GM19025 (cell line): ENCODE measurements at regions not wholly inside any gene's neighbourhood (a gene's known extent, or its start where the extent isn't known, plus 50 kb on each side); places are given as distances from the start of the nearest gene placed in this dataset.
"Not testable (repeated sequence)": the region's sequence is repeated elsewhere in the genome, so short reads cannot be mapped to it uniquely, and the experiment has no call there.

Experiments
- ATAC-seq: cut with Tn5 transposase; IDR thresholded peaks from one replicate; pipeline ENCODE4 v1.9.1; 2021; ENCODE audit warnings: mild to moderate bottlenecking, low read depth, moderate library complexity; ENCODE audit not compliant: unreplicated experiment

DNA sequence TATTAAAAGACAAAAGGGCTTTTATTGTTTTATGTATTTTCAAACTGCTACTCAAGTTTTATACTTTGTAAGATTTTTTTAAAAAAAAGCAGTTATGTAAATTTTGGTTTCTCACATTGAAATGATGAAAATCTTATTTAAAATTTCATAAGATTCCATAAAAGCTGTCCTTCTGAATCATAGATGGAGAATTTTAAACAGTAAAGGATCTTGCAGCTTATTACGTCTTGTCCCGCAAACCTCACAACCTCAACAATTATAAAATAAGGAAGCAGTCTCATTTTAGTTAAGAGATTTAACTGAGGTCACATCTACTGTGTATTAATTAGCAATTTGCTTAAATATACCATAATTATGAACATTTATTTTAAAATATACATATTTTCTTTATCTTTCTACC lies 581.0 kb upstream of the SPRY2 start:
- ATAC-seq = no peak

DNA sequence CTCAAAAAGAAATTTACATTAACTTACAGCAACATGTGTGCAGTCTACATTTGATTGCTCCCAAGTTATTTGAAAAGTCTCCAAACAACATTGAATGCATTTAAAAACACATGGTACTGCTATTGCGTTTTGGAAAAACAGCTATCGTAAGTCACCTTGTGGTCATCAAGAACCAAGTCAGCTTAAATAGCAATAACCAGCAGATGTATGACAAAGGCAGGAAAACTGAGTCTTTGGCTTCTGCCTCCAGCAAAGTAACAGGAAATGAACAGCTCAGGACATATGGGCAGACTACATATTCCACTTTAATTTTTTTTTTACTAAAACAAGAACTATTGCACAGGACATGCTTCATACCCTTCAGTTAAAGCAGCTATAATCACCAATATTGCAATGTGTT lies 580.6 kb upstream of the SPRY2 start:
- ATAC-seq = no peak

DNA sequence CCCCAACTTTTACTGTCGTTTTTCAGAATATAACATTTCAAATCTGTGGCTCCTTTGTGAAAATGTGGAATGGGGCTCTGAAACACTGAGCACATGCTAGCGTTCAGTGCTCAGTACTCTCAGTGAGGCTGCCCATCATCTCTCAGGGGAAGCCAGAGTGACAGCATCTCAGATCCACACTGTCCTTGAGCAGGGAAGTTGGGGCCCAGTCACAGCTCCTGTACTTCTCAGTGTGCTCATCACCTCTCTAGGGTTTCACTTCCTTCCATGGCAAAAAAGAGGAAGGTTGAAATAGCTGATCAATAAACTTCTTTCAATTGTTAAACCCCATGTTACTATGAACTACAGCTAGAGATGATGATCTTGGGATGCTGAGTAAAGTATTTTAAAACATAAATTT lies 565.9 kb upstream of the SPRY2 start:
- no peak for ATAC-seq

DNA sequence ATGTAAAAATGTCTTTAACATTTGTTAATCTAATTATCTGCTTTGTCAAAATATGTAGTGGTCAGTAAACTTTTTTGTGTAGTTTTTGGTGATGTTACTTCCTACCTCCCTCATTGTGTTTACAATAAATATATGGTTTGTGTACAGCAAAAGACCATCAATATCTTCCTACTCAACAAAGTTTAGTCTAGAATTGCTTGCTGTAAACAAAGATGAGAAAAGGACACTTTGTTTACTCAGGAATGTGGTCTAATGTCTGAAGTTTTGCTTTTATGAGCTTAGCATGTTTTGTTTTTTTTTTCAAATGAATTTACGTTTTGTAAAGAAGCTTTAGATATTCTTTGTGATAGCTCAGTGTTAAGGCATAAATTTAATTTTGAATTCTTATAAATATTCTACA lies 563.5 kb upstream of the SPRY2 start:
- ATAC-seq = no peak

DNA sequence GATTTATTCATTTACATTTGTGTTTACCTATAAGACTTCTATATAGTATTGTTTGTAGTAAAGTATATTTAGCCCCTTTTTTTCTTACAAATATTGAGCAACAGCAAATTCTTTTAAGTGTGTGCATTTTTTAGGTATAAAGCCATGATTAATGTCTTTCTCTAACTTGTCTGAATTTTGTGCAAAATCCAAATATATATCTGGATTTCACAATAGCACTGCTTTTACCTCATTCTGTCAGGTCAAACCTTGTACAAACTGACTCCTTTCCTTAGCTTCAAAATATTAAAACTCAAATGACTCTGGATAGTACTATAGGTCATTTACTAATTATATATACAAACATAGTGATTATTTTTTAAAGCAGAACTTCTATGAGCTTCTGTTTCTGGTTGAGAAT lies 563.0 kb upstream of the SPRY2 start:
- ATAC-seq = no peak

DNA sequence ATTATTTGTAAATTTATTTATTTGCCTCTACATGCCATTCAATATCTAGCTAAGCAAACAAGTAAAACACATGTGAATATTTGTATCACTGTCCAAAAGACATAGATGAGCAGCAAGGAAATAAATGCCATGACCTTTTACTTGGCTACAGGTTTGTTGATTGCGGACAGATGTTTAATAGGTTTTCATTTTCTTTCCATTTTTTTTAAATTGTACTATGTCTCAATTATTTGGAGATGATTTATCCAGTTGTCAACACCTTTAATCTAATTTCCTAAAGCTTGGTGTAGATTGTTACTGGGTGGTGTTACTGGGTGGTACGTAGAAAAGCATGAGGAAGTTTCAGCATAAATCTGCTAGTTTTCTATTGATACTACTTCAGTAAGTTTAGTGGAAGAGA lies 560.6 kb upstream of the SPRY2 start:
- ATAC-seq = no peak

DNA sequence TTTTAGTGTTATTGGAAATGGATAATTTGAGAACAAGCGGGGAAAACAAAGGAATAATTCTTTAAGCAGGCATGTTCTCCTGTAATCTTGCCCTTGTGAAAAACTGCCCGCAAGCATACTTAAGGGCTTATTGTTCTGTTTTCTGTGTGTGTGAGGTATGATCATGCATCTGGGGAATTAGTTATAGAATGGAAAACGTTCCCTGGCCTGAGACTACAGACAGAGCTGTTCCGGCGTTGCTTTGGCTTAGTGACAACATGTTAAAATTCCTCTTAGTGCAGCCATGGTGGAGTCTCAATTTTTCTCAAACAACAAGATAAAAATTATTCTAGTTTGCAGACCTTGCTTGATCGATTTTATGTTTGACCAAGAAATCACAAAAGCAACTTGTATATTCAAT lies 560.2 kb upstream of the SPRY2 start:
- ATAC-seq = no peak

DNA sequence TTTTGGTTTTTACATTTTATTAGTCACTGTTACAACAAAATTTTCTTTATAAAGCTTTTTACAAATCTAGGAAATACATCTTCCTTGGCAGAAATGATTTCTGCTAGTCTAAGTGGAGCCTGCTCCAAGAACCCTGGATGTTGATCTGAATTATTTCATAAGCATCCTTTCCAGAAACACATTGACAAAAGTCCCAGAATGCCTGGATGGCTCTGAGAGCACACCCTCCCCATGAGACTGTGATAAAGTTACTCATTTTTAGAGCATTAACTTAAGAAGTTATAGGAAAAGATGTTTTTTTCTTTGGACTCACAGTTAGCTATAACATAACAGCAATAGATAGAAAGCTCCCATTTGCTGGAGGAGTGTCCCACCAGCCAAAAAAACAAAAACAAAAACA lies 559.6 kb upstream of the SPRY2 start:
- ATAC-seq = no peak

DNA sequence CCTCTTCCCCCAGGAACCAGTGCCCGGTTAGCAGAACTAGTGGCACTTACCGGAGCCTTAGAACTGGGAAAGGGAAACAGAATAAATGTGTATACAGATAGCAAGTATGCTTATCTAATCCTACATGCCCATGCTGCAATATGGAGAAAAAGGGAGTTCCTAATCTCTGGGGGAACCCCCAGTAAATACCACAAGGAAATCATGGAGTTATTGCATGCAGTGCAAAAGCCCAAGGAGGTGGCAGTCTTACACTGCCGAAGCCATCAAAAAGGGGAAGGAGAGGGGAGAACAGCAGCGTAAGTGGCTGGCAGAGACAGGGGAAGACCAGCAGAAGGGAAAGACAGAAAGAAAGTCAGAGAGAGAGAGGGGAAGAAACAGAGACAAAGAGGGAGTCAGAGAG lies 556.7 kb upstream of the SPRY2 start:
- not testable (repeated sequence) for ATAC-seq

DNA sequence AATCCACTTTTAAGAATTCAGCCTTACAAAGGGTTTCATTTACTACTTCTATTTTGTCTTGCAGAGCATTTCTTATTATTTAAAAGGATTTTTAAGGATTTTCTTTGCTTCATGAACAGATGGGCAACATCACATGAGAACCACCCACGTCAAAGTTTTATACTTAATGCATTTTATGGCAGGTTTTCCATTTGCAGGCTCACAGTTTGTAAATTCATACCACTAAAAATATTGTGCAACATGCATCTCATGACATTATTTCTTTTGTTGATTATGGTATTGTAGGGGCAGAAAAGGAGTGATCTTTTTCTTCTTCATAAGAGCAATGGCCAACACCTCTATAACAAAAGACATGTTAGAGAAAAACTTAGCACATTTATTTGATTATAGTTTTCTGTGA lies 554.0 kb upstream of the SPRY2 start:
- no peak for ATAC-seq

DNA sequence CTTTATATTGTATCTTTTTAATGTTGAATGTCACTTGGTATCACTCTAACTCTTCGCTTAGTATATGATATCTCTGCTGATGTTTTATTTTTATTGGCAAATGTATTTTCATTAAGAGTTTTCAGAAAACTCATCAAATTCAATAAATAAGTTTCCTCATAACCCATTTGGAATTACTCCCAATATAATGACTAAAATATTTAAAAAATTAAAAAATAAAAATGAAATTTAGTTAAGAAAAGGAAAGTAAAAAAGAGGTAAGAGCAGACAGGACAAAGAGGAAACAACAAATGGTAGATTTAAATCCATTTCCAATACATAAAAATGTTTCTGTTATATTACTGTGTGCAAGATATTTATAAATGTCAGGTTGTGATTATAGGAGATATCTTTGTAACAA lies 548.9 kb upstream of the SPRY2 start:
- ATAC-seq = no peak

DNA sequence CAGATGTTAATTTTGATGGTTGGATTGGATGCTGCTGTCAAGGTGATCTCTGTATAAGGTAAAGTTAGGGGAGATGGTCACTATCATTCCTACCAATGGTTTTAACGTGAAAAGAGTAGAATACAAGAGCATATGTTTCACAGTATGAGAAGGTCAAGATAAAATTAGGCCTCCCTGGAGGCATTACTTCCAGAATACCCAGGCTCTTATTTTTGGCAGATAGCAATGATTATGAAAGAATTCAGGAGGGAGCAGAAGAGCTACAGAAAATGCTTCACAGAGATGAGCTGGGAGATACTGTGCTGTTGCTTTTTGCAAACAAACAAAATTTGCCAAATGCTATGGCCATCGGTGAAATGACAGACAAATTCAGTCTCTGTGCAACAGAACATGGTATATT lies 547.5 kb upstream of the SPRY2 start:
- no peak for ATAC-seq

DNA sequence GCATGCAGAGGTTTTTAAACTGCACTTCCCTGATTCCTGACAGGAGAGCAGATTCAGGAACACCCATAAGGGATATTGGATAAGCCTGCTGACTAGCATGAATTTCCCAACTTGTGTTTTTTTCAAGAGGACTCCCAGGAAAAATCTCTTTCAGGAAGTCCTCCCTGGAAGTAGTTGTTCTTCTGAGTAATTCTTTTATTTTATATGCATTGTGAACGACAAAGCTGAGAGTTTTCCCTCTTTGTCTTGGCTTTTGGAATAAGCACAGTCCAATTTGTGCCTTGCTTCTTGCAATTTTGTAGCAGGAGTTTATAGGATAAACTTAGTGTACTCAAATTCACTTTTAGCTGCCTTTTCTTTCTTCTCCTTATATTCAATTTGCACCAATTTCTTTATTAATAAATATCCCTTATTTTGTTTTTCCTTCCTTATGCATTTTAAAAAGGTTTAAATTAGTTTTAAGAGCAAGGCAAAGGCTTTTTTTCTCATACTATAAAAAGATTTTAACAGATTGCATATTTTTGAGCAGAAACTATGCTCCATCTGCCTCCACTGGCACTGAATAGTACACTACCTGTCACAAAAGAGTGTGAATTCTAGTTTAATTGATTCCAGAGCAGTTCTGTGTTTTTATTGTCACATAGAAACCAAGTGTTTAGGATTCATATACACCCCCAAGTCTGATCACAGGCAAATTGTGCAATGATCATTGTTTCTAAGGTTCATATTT lies 543.3 kb upstream of the SPRY2 start:
- no peak for ATAC-seq

DNA sequence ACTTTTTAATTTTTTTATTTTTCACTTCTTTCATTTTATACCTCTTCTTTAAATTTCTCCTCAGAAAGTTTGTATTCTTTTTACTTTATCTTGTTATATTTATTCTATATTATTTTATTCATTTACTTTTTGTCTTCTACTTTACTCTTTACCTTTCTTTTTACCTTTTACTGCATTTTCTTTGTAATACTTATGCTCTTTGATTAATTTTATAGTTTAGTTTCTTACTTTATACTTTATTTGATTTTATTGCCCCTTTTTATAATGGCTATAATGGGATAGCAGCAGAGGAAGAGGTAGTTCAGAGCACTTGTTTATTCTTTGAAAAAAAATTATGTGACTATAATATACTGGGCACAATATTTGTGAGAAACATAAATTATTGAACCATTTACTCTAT lies 542.6 kb upstream of the SPRY2 start:
- ATAC-seq = no peak

DNA sequence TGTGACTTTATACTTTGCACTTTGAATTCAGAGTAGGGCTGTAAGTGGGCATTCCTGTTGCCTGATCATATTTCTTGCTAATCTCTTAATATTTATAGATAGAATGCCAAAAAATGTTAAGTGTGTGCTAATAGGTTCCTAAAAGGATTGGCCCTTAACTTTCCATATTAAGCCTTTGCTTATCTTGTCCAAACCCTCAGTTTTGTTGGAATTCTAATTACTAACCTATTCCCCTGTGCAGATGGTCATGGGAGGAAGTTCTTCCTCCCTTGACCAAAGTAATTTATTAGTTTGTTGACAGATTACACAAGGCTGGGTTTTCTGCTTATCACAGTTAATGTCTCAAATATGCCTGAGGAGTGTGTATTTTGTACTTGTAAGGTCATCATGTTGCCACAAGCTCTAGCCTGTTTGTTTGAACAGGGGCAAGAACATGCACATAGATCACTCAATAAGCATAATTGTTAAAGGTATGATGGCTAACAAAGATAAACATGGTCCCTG lies 541.1 kb upstream of the SPRY2 start:
- ATAC-seq = no peak

DNA sequence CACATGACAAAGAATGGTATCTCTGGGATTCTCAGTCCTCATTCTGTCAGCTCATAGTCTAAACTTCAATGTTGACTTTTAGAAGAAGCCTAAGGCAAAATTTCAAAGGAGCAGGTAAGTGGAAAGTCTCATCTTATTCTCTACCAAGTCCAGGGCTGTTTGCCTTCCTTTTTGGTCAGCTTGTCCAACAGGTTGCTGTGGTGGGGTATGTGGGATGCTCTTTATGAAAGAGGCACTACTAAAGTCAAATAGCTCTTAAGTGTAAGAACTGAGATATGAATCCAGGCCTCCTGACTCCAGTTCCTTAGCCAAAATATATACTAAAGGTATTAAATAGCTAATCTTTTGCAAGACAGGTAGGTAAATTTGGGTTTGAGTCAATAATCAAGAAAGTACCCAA lies 540.6 kb upstream of the SPRY2 start:
- no peak for ATAC-seq

DNA sequence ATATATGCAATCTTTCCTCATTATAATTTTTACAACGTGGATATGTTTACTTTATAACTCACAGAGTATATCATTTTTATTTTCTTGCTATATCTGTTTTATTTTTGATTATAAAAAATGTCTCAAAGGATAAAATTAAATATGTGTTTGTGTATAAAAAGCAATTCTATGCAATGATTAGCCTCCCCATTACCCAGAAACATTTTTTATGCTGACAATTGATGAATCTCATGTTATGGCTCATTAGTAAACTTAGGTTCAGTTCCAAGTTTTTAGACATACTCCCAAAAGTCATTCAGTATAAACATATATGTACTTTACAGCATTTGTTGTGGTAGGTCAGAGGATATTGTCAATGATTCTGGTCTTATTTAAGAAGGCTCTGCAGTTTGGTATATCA lies 540.1 kb upstream of the SPRY2 start:
- no peak for ATAC-seq

DNA sequence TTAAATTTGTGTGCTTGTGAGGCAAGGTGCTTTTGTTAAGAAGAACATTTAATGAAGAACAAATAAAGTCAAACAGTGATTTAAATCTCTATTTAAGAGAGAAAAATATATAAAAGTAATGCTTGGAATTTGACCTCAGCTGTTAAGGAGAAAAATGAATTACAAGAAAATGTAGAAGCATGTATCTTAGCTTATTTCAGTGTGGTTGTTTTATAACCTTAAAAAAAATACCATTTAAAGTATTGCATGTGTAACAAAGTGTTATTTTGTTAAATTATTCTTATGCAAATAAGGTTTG lies 537.0 kb upstream of the SPRY2 start:
- no peak for ATAC-seq

DNA sequence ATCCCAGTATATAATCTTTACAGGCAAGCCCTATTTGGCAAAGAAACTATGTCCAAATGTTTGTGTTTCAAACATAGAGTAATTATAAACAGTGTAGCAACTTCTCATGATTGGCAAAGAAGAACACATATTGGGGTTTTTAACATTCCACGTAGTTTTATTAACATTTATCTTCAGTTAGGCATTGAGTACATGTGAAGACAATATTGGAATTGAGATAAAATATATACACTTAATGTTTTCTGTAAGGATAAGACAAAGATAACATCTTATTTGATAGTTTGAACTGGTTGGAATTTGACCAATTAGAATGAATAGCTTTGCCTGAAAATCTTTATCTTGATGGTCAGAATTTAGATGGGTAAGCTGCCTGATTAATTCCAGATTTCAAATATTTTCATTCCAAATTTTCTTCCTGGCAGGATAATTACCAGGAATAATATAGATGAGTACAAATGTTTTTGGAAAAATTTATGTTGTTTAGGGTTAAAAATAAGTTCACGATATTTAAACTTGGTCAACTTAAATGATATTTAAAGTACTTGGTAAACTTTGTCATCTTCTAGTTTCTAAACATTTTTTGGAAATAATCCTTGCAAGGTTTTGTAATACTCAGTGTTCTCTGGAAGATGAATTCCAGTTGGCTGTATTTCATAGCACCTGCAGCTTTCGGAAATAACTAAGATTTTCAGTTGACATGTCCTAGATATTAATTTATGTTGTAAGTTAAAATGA lies 536.5 kb upstream of the SPRY2 start:
- no peak for ATAC-seq

DNA sequence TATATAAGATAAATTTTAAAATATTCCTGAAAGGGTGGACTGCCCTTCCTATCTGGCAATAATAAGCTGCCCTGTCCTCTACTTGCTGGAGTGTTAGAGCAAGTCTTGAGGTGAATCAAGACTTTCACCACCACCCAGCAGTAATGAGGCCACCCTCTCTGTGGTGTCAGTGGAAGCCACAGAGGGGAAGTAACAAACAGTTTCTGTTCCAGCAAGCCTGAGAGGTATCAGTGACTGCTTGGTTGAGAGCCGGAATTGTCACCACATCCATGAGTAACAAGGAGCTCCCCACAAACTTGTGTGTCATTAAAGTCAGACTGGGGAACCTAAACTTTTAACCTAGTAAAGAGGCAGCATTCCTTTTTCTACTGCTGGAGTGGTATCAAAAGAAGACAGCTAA lies 532.7 kb upstream of the SPRY2 start:
- peak; percentile 80 for ATAC-seq

DNA sequence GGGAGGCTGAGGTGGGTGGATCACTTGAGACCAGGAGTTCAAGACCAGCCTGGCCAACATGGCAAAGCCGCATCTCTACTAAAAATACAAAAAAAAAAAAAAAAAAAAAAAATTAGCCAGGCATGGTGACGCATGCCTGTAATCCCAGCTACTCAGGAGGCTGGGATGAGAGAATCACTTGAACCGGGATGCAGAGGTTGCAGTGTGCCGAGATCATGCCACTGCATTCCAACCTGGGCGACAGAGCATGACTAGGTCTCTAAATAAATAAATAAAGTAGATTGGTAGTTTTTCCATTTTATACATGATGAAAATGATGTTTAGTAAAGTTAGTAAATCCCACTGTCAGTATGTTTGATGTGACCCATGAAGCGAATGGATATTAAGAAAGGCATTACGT lies 531.0 kb upstream of the SPRY2 start:
- ATAC-seq = not testable (repeated sequence)

DNA sequence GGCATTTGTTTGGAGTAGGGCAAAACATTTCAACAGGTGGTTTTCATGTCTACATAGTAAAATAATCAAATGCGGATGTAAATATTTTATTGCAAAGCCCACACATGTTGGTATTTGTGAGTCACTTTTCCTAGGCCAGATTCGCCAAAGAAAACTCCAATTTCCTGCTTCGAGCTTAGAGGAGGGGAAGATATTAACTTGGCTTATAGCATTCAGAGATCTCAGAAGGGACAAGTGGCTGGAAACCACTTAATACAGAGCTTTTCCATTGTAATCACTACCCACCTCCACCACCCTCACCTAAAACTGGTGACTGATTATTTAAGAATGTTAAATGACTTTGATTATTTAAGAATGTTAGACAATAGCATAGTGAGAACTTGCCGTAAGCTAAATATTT lies 530.6 kb upstream of the SPRY2 start:
- no peak for ATAC-seq
